H1 (cell line): ENCODE measurements at regions not wholly inside any gene's neighbourhood (a gene's known extent, or its start where the extent isn't known, plus 50 kb on each side); places are given as distances from the start of the nearest gene placed in this dataset.

Experiments
- EP300 ChIP-seq, 2 experiments: IDR thresholded peaks; 1 replicate in 1 of 2; 2 replicates in 1 of 2; pipeline ENCODE4 v1.6.1; 2011 to 2012; ENCODE audit warnings: low read depth in 2 of 2, low read length in 2 of 2, mild to moderate bottlenecking in 2 of 2, borderline replicate concordance in 1 of 2, inconsistent platforms in 1 of 2, moderate library complexity in 1 of 2
- RNF2 ChIP-seq: fragments of 200-900, 300-1000 bp; sonication (generic); IDR thresholded peaks from 2 replicates; pipeline ENCODE4 v1.7.1; 2016; ENCODE audit warnings: borderline replicate concordance, low read depth, mild to moderate bottlenecking, antibody characterized with exemption, low read length; ENCODE audit not compliant: poor library complexity, severe bottlenecking; ENCODE audit errors: missing control alignments
- SAP30 ChIP-seq: fragments of 300-600 bp; sonication (generic); IDR thresholded peaks from 2 replicates; pipeline ENCODE4 v1.7.1; 2012; ENCODE audit warnings: low read length, moderate library complexity, mild to moderate bottlenecking, inconsistent platforms; ENCODE audit not compliant: insufficient read depth, insufficient replicate concordance

DNA sequence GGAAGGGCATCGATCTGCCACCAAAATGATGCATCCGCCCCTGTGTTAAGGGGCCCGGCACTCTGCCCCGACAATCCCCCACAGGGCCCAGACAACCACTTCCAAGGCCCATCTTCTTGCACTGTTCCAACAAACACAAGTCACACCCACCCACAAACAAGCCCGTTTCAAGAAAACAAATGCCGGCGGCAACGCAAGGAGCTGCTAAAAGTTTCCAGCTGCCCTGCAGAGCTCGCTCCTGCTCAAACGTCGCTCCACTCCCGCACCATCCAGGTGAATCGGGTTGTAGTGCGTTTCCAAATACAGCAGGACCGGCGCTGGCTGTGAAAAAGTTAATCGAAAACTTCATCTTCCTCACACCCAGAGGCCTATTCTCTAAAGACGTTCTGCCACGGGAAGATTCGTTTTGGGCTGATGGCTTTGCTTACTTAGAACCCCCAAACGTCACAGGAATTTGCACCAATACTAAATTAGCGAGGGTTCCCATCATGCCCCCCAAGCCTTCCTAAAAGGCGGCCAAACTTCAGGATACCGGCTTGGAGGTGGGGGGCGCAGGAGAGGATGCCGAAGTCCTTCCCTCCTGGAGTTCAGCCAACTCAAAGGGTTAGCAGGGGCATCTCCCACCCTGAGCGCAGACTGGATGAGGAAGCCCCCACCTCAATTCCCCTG is 107.4 kb upstream of the DOCK9 start:
- TF ChIP-seq RNF2 (no peak), EP300 (IDR thresholded peaks at IDR 0.05; ENCODE audit: borderline replicate concordance in 1 of 2, low read depth in 2 of 2, low read length in 2 of 2) (no peak), SAP30 (no peak)
